ENCODE measurements at regions not wholly inside any gene's neighbourhood (a gene's known extent, or its start where the extent isn't known, plus 50 kb on each side); places are given as distances from the start of the nearest gene placed in this dataset.

GRCh38 chr12:124698211-124698997, 131.0 kb upstream of the NCOR2 start:
- no peak for TF ChIP-seq TAF1 (IDR thresholded peaks at IDR 0.05; ENCODE audit: borderline replicate concordance, insufficient read depth, low read length)
- no peak for TF ChIP-seq SIN3A (IDR thresholded peaks at IDR 0.05; ENCODE audit: borderline replicate concordance, insufficient read depth, low read length)
- no peak for TF ChIP-seq REST (IDR thresholded peaks at IDR 0.05; ENCODE audit: insufficient read depth in 1 of 2, low read depth in 2 of 2, low read length in 2 of 2)
- TF ChIP-seq FOXP2 (optimal IDR thresholded peaks at IDR 0.05; ENCODE audit: borderline replicate concordance, extremely low read depth, extremely low read length, insufficient read depth), result no peak
- TF ChIP-seq POLR2AphosphoS5 (IDR thresholded peaks at IDR 0.05; ENCODE audit: low read depth, low read length), result no peak

- TF ChIP-seq REST (IDR thresholded peaks at IDR 0.05; ENCODE audit: insufficient read depth in 1 of 2, low read depth in 2 of 2, low read length in 2 of 2) (no peak), SIN3A (IDR thresholded peaks at IDR 0.05; ENCODE audit: borderline replicate concordance, insufficient read depth, low read length) (no peak), TAF1 (IDR thresholded peaks at IDR 0.05; ENCODE audit: borderline replicate concordance, insufficient read depth, low read length) (no peak), FOXP2 (optimal IDR thresholded peaks at IDR 0.05; ENCODE audit: borderline replicate concordance, extremely low read depth, extremely low read length, insufficient read depth) (no peak), POLR2AphosphoS5 (IDR thresholded peaks at IDR 0.05; ENCODE audit: low read depth, low read length) (no peak)
Observed at GRCh38 chr12:124696693-124697476, 129.5 kb upstream of the NCOR2 start.

GRCh38 chr12:124695861-124696260, 128.4 kb upstream of the NCOR2 start:
- TF ChIP-seq SIN3A (IDR thresholded peaks at IDR 0.05; ENCODE audit: borderline replicate concordance, insufficient read depth, low read length) (no peak), TAF1 (IDR thresholded peaks at IDR 0.05; ENCODE audit: borderline replicate concordance, insufficient read depth, low read length) (no peak), REST (IDR thresholded peaks at IDR 0.05; ENCODE audit: insufficient read depth in 1 of 2, low read depth in 2 of 2, low read length in 2 of 2) (peak; percentile 91 to 93)

- TF ChIP-seq FOXP2 (optimal IDR thresholded peaks at IDR 0.05; ENCODE audit: borderline replicate concordance, extremely low read depth, extremely low read length, insufficient read depth), result peak; percentile 47
- TF ChIP-seq POLR2AphosphoS5 (IDR thresholded peaks at IDR 0.05; ENCODE audit: low read depth, low read length), result no peak
- TF ChIP-seq SIN3A (IDR thresholded peaks at IDR 0.05; ENCODE audit: borderline replicate concordance, insufficient read depth, low read length), result peak; percentile 56; the same call in 1 of the 2 replicates
- peak; percentile 26 to 52; a peak in 2 of 4 replicates for TF ChIP-seq REST (IDR thresholded peaks at IDR 0.05; ENCODE audit: insufficient read depth in 1 of 2, low read depth in 2 of 2, low read length in 2 of 2)
Observed at GRCh38 chr12:124694846-124695497, 127.6 kb upstream of the NCOR2 start.
